H9 (cell line): ENCODE measurements at regions not wholly inside any gene's neighbourhood (a gene's known extent, or its start where the extent isn't known, plus 50 kb on each side); places are given as distances from the start of the nearest gene placed in this dataset.

Experiments used
- DNase-seq: peaks from one replicate; pipeline ENCODE4 v3.0.0-alpha.2; 2017
- H2AFZ ChIP-seq: one replicate; pipeline ENCODE4 v1.6.1; 2013; ENCODE audit warnings: mild to moderate bottlenecking, low read length, control low read depth, moderate library complexity
- H2AK5ac ChIP-seq: 2 replicates; pipeline ENCODE4 v1.6.1; 2013; ENCODE audit warnings: low read length, control low read depth, mixed read lengths; ENCODE audit not compliant: insufficient read length
- H2BK120ac ChIP-seq: one replicate; pipeline ENCODE4 v1.6.1; 2013; ENCODE audit warnings: low read depth, mild to moderate bottlenecking, low read length, control low read depth, inconsistent platforms; ENCODE audit not compliant: poor library complexity, severe bottlenecking
- H2BK12ac ChIP-seq: 2 replicates; pipeline ENCODE4 v1.6.1; 2013; ENCODE audit warnings: low read length, control low read depth, mixed read lengths, low read depth; ENCODE audit not compliant: insufficient read length
- H2BK15ac ChIP-seq: 2 replicates; pipeline ENCODE4 v1.6.1; 2013; ENCODE audit warnings: low read depth, low read length, control low read depth
- H2BK20ac ChIP-seq: one replicate; pipeline ENCODE4 v1.6.1; 2013; ENCODE audit warnings: low read depth, mild to moderate bottlenecking, low read length, control low read depth, inconsistent platforms; ENCODE audit not compliant: poor library complexity, severe bottlenecking
- H2BK5ac ChIP-seq: 2 replicates; pipeline ENCODE4 v1.6.1; 2013; ENCODE audit warnings: low read length, control low read depth, mixed read lengths; ENCODE audit not compliant: insufficient read length
- H3K14ac ChIP-seq: 2 replicates; pipeline ENCODE4 v1.6.1; 2013; ENCODE audit warnings: low read length, control low read depth; ENCODE audit not compliant: insufficient read depth
- H3K18ac ChIP-seq: 2 replicates; pipeline ENCODE4 v1.6.1; 2013; ENCODE audit warnings: low read depth, mild to moderate bottlenecking, mixed read lengths, low read length, control low read depth; ENCODE audit not compliant: insufficient read length
- H3K23ac ChIP-seq: 2 replicates; pipeline ENCODE4 v1.6.1; 2013; ENCODE audit warnings: low read length, control low read depth, mixed read lengths, low read depth; ENCODE audit not compliant: insufficient read length
- H3K23me2 ChIP-seq: 2 replicates; pipeline ENCODE4 v1.6.1; 2013; ENCODE audit warnings: low read depth, mild to moderate bottlenecking, mixed read lengths, low read length, control low read depth; ENCODE audit not compliant: insufficient read length, poor library complexity, severe bottlenecking
- H3K27ac ChIP-seq: 2 replicates; pipeline ENCODE4 v1.5.1; 2013; ENCODE audit warnings: low read length, control low read depth, mixed read lengths, low read depth; ENCODE audit not compliant: insufficient read length
- H3K27me3 ChIP-seq: 2 replicates; pipeline ENCODE4 v1.6.1; 2013; ENCODE audit warnings: low read length, control low read depth, inconsistent platforms; ENCODE audit not compliant: insufficient read depth
- H3K4ac ChIP-seq: 2 replicates; pipeline ENCODE4 v1.6.1; 2013; ENCODE audit warnings: low read depth, mild to moderate bottlenecking, control low read depth, inconsistent platforms, low read length, moderate library complexity
- H3K4me1 ChIP-seq: 2 replicates; pipeline ENCODE4 v1.6.1; 2013; ENCODE audit warnings: low read length, control low read depth, inconsistent platforms; ENCODE audit not compliant: insufficient read depth
- H3K4me2 ChIP-seq: 2 replicates; pipeline ENCODE4 v1.6.1; 2013; ENCODE audit warnings: low read length, control low read depth, mixed read lengths; ENCODE audit not compliant: insufficient read length, insufficient read depth
- H3K56ac ChIP-seq: 2 replicates; pipeline ENCODE4 v1.6.1; 2013; ENCODE audit warnings: low read depth, mild to moderate bottlenecking, mixed read lengths, low read length, control low read depth; ENCODE audit not compliant: insufficient read length
- H3K79me1 ChIP-seq: 2 replicates; pipeline ENCODE4 v1.6.1; 2013; ENCODE audit warnings: low read depth, mild to moderate bottlenecking, moderate library complexity, low read length, control low read depth, inconsistent platforms; ENCODE audit not compliant: insufficient read depth, poor library complexity, severe bottlenecking
- H3K79me2 ChIP-seq: 2 replicates; pipeline ENCODE4 v1.6.1; 2013; ENCODE audit warnings: low read length, control low read depth, inconsistent platforms; ENCODE audit not compliant: insufficient read depth
- H3K9ac ChIP-seq: 2 replicates; pipeline ENCODE4 v1.6.1; 2013; ENCODE audit warnings: low read length, control low read depth, mixed read lengths; ENCODE audit not compliant: insufficient read length; ENCODE audit errors: extremely low read depth
- H3K9me3 ChIP-seq: one replicate; pipeline ENCODE4 v1.6.1; 2013; ENCODE audit warnings: low read depth, low read length, inconsistent platforms; ENCODE audit not compliant: control insufficient read depth
- H3T11ph ChIP-seq: one replicate; pipeline ENCODE4 v1.6.1; 2013; ENCODE audit warnings: mild to moderate bottlenecking, low read length, control low read depth, inconsistent platforms
- H4K20me1 ChIP-seq: one replicate; pipeline ENCODE4 v1.6.1; 2013; ENCODE audit not compliant: control insufficient read depth, insufficient read length, insufficient read depth
- H4K5ac ChIP-seq: 2 replicates; pipeline ENCODE4 v1.6.1; 2013; ENCODE audit warnings: low read depth, mild to moderate bottlenecking, mixed read lengths, low read length, control low read depth; ENCODE audit not compliant: insufficient read length
- H4K8ac ChIP-seq: replicated peaks from 2 replicates; pipeline ENCODE4 v1.6.1; 2013; ENCODE audit warnings: low read length, control low read depth, mixed read lengths, low read depth; ENCODE audit not compliant: insufficient read length
- H4K91ac ChIP-seq: 2 replicates; pipeline ENCODE4 v1.6.1; 2013; ENCODE audit warnings: low read depth, mild to moderate bottlenecking, moderate library complexity, mixed read lengths, low read length, control low read depth; ENCODE audit not compliant: insufficient read length
- H3K27ac Mint-ChIP-seq, 3 experiments: 2 replicates in 2 of 3; 3 replicates in 1 of 3; pipeline ENCODE4 v1.8.0; 2020 to 2021; ENCODE audit warnings: mixed read lengths in 3 of 3, mild to moderate bottlenecking in 1 of 3, moderate library complexity in 1 of 3
- H3K27me3 Mint-ChIP-seq: 2 replicates; pipeline ENCODE4 v1.8.0; 2021; ENCODE audit warnings: low read depth, mild to moderate bottlenecking, moderate library complexity, mixed read lengths
- H3K36me3 Mint-ChIP-seq, 3 experiments: 2 replicates in 2 of 3; 3 replicates in 1 of 3; pipeline ENCODE4 v1.8.0; 2020 to 2021; ENCODE audit warnings: low read depth in 3 of 3, mixed read lengths in 3 of 3; ENCODE audit not compliant: insufficient read depth in 1 of 3
- H3K4me1 Mint-ChIP-seq, 2 experiments: 2 replicates each; pipeline ENCODE4 v1.8.0; 2020; ENCODE audit warnings: mixed read lengths in 2 of 2
- H3K4me3 Mint-ChIP-seq, 2 experiments: 2 replicates in 1 of 2; 3 replicates in 1 of 2; pipeline ENCODE4 v1.8.0; 2020 to 2021; ENCODE audit warnings: mild to moderate bottlenecking in 2 of 2, mixed read lengths in 2 of 2, moderate library complexity in 1 of 2
- H3K9me3 Mint-ChIP-seq, 2 experiments: 2 replicates in 1 of 2; 3 replicates in 1 of 2; pipeline ENCODE4 v1.8.0; 2020; ENCODE audit warnings: mild to moderate bottlenecking in 2 of 2, mixed read lengths in 2 of 2, moderate library complexity in 1 of 2
- WGBS: extraction: QIAGEN DNeasy Blood & Tissue Kit; methylation state at CpG from one replicate; pipeline ENCODE4 v1.1.7; 2013; ENCODE audit warnings: missing lambda C conversion rate, low lambda C conversion rate, mixed read lengths; ENCODE audit not compliant: insufficient read length; ENCODE audit errors: extremely low coverage; 5-methylcytosine and 5-hydroxymethylcytosine counted together
- TF ChIP-seq, protein P1 (sequence below): fragments of 200-600 bp; sonication (generic); conservative IDR thresholded peaks from 3 replicates; pipeline ENCODE4 v1.8.0; 2021; ENCODE audit warnings: antibody characterized with exemption, mild to moderate bottlenecking

- DNase-seq = no peak
- Mint-ChIP-seq H3K27ac (no peak overlapping the region), H3K9me3 (no peaks in the 10 kb centered on the region; a peak in 1 of 5 replicates), H3K36me3 (no peaks in the 10 kb centered on the region), H3K4me1 (no peaks in the 10 kb centered on the region), H3K27me3 (peaks cover 3% of the 10 kb centered on the region; the same call in 1 of the 2 replicates), H3K4me3 (no peak overlapping the region)
- Histone ChIP-seq H2AK5ac (no peak overlapping the region), H3K4me1 (no peaks in the 10 kb centered on the region), H3K56ac (no peak overlapping the region), H3K4ac (no peak overlapping the region), H4K91ac (no peak overlapping the region), H4K20me1 (no peaks in the 10 kb centered on the region), H4K5ac (no peak overlapping the region), H3K9me3 (no peaks in the 10 kb centered on the region), H3K9ac (no peak overlapping the region), H3K27me3 (no peaks in the 10 kb centered on the region), H4K8ac (no peak overlapping the region), H3K27ac (no peak overlapping the region), H3K79me2 (no peaks in the 10 kb centered on the region), H2BK120ac (no peak overlapping the region), H3K14ac (no peak overlapping the region), H2BK20ac (no peak overlapping the region), H3K4me2 (no peak overlapping the region), H3K18ac (no peak overlapping the region), H2BK12ac (no peak overlapping the region), H2AFZ (no peak overlapping the region), H3K23me2 (no peaks in the 10 kb centered on the region), H3K23ac (no peak overlapping the region), H3K79me1 (no peaks in the 10 kb centered on the region), H3T11ph (no peak overlapping the region), H2BK15ac (no peak overlapping the region), H2BK5ac (no peak overlapping the region)
- TF ChIP-seq, protein P1, sequence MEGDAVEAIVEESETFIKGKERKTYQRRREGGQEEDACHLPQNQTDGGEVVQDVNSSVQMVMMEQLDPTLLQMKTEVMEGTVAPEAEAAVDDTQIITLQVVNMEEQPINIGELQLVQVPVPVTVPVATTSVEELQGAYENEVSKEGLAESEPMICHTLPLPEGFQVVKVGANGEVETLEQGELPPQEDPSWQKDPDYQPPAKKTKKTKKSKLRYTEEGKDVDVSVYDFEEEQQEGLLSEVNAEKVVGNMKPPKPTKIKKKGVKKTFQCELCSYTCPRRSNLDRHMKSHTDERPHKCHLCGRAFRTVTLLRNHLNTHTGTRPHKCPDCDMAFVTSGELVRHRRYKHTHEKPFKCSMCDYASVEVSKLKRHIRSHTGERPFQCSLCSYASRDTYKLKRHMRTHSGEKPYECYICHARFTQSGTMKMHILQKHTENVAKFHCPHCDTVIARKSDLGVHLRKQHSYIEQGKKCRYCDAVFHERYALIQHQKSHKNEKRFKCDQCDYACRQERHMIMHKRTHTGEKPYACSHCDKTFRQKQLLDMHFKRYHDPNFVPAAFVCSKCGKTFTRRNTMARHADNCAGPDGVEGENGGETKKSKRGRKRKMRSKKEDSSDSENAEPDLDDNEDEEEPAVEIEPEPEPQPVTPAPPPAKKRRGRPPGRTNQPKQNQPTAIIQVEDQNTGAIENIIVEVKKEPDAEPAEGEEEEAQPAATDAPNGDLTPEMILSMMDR = no peak
- WGBS = no CpG with 5 or more reads among the region's 8 CpGs
Observed at GRCh38 chr18:5709476-5710095, 165.8 kb upstream of the EPB41L3 start.
